ENCODE measurements at regions not wholly inside any gene's neighbourhood (a gene's known extent, or its start where the extent isn't known, plus 50 kb on each side); places are given as distances from the start of the nearest gene placed in this dataset.

DNA sequence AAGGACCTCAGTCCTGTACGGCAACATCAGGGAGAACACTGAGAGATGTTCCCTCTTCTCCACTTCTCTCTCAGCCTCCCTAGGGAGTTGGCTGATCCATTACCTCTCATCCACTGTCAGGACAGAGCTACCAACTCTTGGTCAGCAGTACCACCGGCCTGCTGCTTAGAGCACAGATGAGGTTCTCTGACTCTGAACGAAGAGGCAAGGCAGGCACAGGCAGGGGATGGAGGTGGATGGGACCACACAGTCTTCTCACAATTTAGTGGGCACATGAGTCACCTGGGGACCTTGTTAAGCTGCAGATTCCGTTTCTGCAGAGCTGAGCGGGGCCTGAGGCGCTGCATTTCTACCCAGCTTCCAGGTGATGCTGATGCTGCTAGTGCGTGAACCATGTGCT lies 128.6 kb upstream of the CCL2 start:
- TF ChIP-seq, protein P1, sequence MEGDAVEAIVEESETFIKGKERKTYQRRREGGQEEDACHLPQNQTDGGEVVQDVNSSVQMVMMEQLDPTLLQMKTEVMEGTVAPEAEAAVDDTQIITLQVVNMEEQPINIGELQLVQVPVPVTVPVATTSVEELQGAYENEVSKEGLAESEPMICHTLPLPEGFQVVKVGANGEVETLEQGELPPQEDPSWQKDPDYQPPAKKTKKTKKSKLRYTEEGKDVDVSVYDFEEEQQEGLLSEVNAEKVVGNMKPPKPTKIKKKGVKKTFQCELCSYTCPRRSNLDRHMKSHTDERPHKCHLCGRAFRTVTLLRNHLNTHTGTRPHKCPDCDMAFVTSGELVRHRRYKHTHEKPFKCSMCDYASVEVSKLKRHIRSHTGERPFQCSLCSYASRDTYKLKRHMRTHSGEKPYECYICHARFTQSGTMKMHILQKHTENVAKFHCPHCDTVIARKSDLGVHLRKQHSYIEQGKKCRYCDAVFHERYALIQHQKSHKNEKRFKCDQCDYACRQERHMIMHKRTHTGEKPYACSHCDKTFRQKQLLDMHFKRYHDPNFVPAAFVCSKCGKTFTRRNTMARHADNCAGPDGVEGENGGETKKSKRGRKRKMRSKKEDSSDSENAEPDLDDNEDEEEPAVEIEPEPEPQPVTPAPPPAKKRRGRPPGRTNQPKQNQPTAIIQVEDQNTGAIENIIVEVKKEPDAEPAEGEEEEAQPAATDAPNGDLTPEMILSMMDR (IDR thresholded peaks at IDR 0.05) = no peak
- no peak for TF ChIP-seq POLR2A (IDR thresholded peaks at IDR 0.05)

Measured in esophagus squamous epithelium (tissue), 4 donors.